Fibroblast of lung (primary cell): ENCODE measurements at regions not wholly inside any gene's neighbourhood (a gene's known extent, or its start where the extent isn't known, plus 50 kb on each side); places are given as distances from the start of the nearest gene placed in this dataset.

ENCODE experiments used
- DNase-seq, 2 donors: peaks; one replicate each; pipeline versions ENCODE4 v3.0.0 to v3.0.0-alpha.2; 2010; ENCODE audit warnings: low read depth in 2 of 2
- H2AFZ ChIP-seq: 2 replicates; pipeline ENCODE4 v1.5.1; 2012; ENCODE audit warnings: low read length, control low read depth, inconsistent platforms
- H3K27ac ChIP-seq: 2 replicates; pipeline ENCODE4 v1.5.1; 2011; ENCODE audit warnings: low read length, control low read depth; ENCODE audit not compliant: insufficient read depth
- H3K27me3 ChIP-seq: 2 replicates; pipeline ENCODE4 v1.5.1; 2011; ENCODE audit warnings: mild to moderate bottlenecking, low read length; ENCODE audit not compliant: control insufficient read depth, insufficient read depth
- H3K36me3 ChIP-seq: 2 replicates; pipeline ENCODE4 v1.5.1; 2011; ENCODE audit warnings: low read length; ENCODE audit not compliant: control insufficient read depth, insufficient read depth
- H3K4me1 ChIP-seq: 2 replicates; pipeline ENCODE4 v1.5.1; 2011; ENCODE audit warnings: low read length; ENCODE audit not compliant: control insufficient read depth, insufficient read depth; ENCODE audit errors: extremely low read depth
- H3K4me2 ChIP-seq: 2 replicates; pipeline ENCODE4 v1.5.1; 2011; ENCODE audit warnings: low read length, control low read depth; ENCODE audit not compliant: insufficient read depth; ENCODE audit errors: extremely low read depth
- H3K4me3 ChIP-seq, 4 experiments: fragments of 200-600 bp in 1 of 4; sonication (generic) in 1 of 4; replicated peaks in 1 of 4; 2 replicates each; pipeline ENCODE4 v1.5.1; 2011 to 2016; ENCODE audit warnings: low read length in 4 of 4, low read depth in 3 of 4, mild to moderate bottlenecking in 3 of 4, control low read depth in 2 of 4, inconsistent platforms in 1 of 4, mixed read lengths in 1 of 4; ENCODE audit not compliant: insufficient read depth in 1 of 4; ENCODE audit errors: control extremely low read depth in 1 of 4
- H3K79me2 ChIP-seq: 2 replicates; pipeline ENCODE4 v1.5.1; 2012; ENCODE audit warnings: mild to moderate bottlenecking, low read length, inconsistent platforms; ENCODE audit not compliant: control insufficient read depth, insufficient read depth
- H3K9ac ChIP-seq: 2 replicates; pipeline ENCODE4 v1.5.1; 2011; ENCODE audit warnings: mild to moderate bottlenecking, low read length, control low read depth; ENCODE audit not compliant: insufficient read depth
- H3K9me3 ChIP-seq: 2 replicates; pipeline ENCODE4 v1.5.1; 2012; ENCODE audit warnings: low read depth, low read length; ENCODE audit not compliant: control insufficient read depth, insufficient read depth
- H4K20me1 ChIP-seq: 2 replicates; pipeline ENCODE4 v1.5.1; 2011; ENCODE audit warnings: low read length; ENCODE audit not compliant: control insufficient read depth, insufficient read depth; ENCODE audit errors: extremely low read depth
- EZH2 ChIP-seq: IDR thresholded peaks from 2 replicates; pipeline ENCODE4 v1.5.1; 2012; ENCODE audit warnings: low read length, control low read depth, mild to moderate bottlenecking; ENCODE audit errors: missing control alignments
- TF ChIP-seq, protein P1 (sequence below), 2 donors: IDR thresholded peaks in 1 of 2; conservative IDR thresholded peaks in 1 of 2; 1 replicate in 1 of 2; 2 replicates in 1 of 2; pipeline ENCODE4 v1.5.1; 2011 to 2012; ENCODE audit warnings: low read length in 2 of 2, control low read depth in 1 of 2, inconsistent platforms in 1 of 2, low read depth in 1 of 2, mild to moderate bottlenecking in 1 of 2

DNA sequence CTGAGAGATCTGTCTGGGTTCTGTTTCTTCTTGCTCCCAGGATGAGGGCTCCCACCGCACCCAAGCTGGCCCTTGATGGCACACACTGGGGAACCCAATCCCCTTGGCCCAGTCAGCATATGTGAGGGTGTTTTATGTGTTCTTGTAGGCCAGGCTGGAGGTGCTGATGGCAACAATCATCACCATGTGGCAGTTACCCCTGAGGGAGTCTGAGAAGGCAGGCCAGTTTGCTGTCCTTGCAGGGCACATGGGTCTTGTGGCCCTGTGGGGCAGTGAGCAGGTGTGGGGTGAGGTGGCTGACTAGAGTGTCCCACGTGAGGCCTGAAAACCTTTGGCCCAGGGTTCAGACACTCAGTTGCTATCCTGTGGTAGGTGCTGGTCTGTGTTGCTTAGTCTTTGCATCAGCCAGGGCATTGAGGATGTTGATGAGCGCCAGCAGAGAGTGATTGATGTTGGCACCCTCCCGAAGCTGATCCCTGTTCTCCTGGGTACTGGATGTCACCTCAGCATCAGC is 2183.0 kb downstream of the TP53TG3F start:
- TF ChIP-seq, protein P1, sequence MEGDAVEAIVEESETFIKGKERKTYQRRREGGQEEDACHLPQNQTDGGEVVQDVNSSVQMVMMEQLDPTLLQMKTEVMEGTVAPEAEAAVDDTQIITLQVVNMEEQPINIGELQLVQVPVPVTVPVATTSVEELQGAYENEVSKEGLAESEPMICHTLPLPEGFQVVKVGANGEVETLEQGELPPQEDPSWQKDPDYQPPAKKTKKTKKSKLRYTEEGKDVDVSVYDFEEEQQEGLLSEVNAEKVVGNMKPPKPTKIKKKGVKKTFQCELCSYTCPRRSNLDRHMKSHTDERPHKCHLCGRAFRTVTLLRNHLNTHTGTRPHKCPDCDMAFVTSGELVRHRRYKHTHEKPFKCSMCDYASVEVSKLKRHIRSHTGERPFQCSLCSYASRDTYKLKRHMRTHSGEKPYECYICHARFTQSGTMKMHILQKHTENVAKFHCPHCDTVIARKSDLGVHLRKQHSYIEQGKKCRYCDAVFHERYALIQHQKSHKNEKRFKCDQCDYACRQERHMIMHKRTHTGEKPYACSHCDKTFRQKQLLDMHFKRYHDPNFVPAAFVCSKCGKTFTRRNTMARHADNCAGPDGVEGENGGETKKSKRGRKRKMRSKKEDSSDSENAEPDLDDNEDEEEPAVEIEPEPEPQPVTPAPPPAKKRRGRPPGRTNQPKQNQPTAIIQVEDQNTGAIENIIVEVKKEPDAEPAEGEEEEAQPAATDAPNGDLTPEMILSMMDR (conservative IDR thresholded peaks at IDR 0.05 in 1 of 2, IDR thresholded peaks at IDR 0.05 in 1 of 2; ENCODE audit: low read depth in 1 of 2, low read length in 2 of 2): no peak
- no peak for TF ChIP-seq EZH2
- no peaks in the 10 kb centered on the region for H3K4me1 ChIP-seq
- no peak overlapping the region for H2AFZ ChIP-seq
- DNase-seq: no peak
- H3K9ac ChIP-seq: no peak overlapping the region
- H3K79me2 ChIP-seq: no peaks in the 10 kb centered on the region
- H3K27me3 ChIP-seq: no peaks in the 10 kb centered on the region
- H4K20me1 ChIP-seq: no peaks in the 10 kb centered on the region
- H3K27ac ChIP-seq: no peak overlapping the region
- no peaks in the 10 kb centered on the region for H3K9me3 ChIP-seq
- no peak overlapping the region for H3K4me2 ChIP-seq
- H3K4me3 ChIP-seq: no peak overlapping the region
- no peaks in the 10 kb centered on the region for H3K36me3 ChIP-seq

DNA sequence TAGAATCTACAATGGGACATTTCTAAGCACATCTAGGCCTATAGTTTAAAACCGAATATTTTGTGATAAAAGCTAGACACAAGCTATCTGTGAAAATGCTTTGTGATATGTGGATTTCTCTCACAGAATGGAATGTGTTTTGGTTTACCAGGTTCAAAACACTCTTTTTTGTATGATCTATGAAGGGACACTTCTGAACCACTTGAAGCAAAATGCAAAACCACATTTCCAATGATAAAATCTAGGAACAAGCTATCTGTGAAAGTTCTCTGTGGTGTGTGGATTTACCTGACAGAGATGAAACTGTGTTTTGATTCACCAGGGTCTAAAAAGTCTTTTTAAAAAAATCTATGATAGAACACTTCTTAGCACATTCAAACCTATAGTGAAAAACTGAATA is 2192.4 kb downstream of the TP53TG3F start:
- H3K36me3 ChIP-seq: no peaks in the 10 kb centered on the region
- H3K9me3 ChIP-seq: no peaks in the 10 kb centered on the region
- H3K27ac ChIP-seq: no peak overlapping the region
- H3K27me3 ChIP-seq: no peaks in the 10 kb centered on the region
- DNase-seq: no peak
- H4K20me1 ChIP-seq: no peaks in the 10 kb centered on the region
- H3K4me2 ChIP-seq: no peak overlapping the region
- H3K4me3 ChIP-seq: no peak overlapping the region
- no peak overlapping the region for H2AFZ ChIP-seq
- no peak overlapping the region for H3K9ac ChIP-seq
- no peaks in the 10 kb centered on the region for H3K4me1 ChIP-seq
- no peaks in the 10 kb centered on the region for H3K79me2 ChIP-seq
- TF ChIP-seq, protein P1 (conservative IDR thresholded peaks at IDR 0.05 in 1 of 2, IDR thresholded peaks at IDR 0.05 in 1 of 2; ENCODE audit: low read depth in 1 of 2, low read length in 2 of 2): no peak

GRCh38 chr16:35664091-35664693 is 2204.8 kb downstream of the TP53TG3F start:
- TF ChIP-seq, protein P1 (conservative IDR thresholded peaks at IDR 0.05 in 1 of 2, IDR thresholded peaks at IDR 0.05 in 1 of 2; ENCODE audit: low read depth in 1 of 2, low read length in 2 of 2): no peak
- TF ChIP-seq EZH2: no peak
- Histone ChIP-seq H2AFZ (no peak overlapping the region), H3K9me3 (no peaks in the 10 kb centered on the region), H3K27me3 (no peaks in the 10 kb centered on the region), H3K4me2 (no peak overlapping the region), H4K20me1 (no peaks in the 10 kb centered on the region), H3K27ac (no peak overlapping the region), H3K9ac (no peak overlapping the region), H3K4me1 (no peaks in the 10 kb centered on the region), H3K36me3 (no peaks in the 10 kb centered on the region), H3K4me3 (no peak overlapping the region), H3K79me2 (no peaks in the 10 kb centered on the region)
- no peak for DNase-seq
